MM.1S (cell line): ENCODE measurements at regions not wholly inside any gene's neighbourhood (a gene's known extent, or its start where the extent isn't known, plus 50 kb on each side); places are given as distances from the start of the nearest gene placed in this dataset.

Source experiments
- DNase-seq: peaks from one replicate; pipeline ENCODE4 v3.0.0-alpha.2; 2015
- H2AFZ ChIP-seq: fragments of 300-600 bp; sonication (generic); 2 replicates; pipeline ENCODE4 v1.6.0; 2016; ENCODE audit warnings: antibody characterized with exemption, low read length
- H3F3A ChIP-seq: fragments of 300-600 bp; sonication (generic); 2 replicates; pipeline ENCODE4 v1.6.1; 2016; ENCODE audit warnings: mild to moderate bottlenecking, antibody characterized with exemption, low read length, moderate library complexity, mixed read lengths; ENCODE audit not compliant: insufficient read depth
- H3K27ac ChIP-seq: fragments of 300-600 bp; sonication (generic); 2 replicates; pipeline ENCODE4 v1.5.1; 2016; ENCODE audit warnings: mild to moderate bottlenecking, low read length
- H3K27me3 ChIP-seq: fragments of 300-600 bp; sonication (generic); replicated peaks from 2 replicates; pipeline ENCODE4 v1.6.0; 2016; ENCODE audit warnings: low read length; ENCODE audit not compliant: insufficient read depth
- H3K36me3 ChIP-seq: fragments of 300-600 bp; sonication (generic); replicated peaks from 2 replicates; pipeline ENCODE4 v1.6.1; 2016; ENCODE audit warnings: mild to moderate bottlenecking, low read length, mixed read lengths; ENCODE audit not compliant: insufficient read depth
- H3K4me1 ChIP-seq: fragments of 300-600 bp; sonication (generic); 2 replicates; pipeline ENCODE4 v1.6.1; 2016; ENCODE audit warnings: low read length, mixed read lengths
- H3K4me2 ChIP-seq: fragments of 300-600 bp; sonication (generic); 2 replicates; pipeline ENCODE4 v1.6.0; 2016; ENCODE audit warnings: low read depth, low read length
- H3K4me3 ChIP-seq: fragments of 300-600 bp; sonication (generic); 2 replicates; pipeline ENCODE4 v1.5.1; 2016; ENCODE audit warnings: low read length, mixed read lengths
- H3K79me2 ChIP-seq: fragments of 300-600 bp; sonication (generic); 2 replicates; pipeline ENCODE4 v1.6.1; 2016; ENCODE audit warnings: mixed run types, low read length, mixed read lengths
- H3K9ac ChIP-seq: fragments of 300-600 bp; sonication (generic); 2 replicates; pipeline ENCODE4 v1.6.1; 2016; ENCODE audit warnings: low read length, mixed read lengths
- H3K9me2 ChIP-seq: fragments of 300-600 bp; sonication (generic); replicated peaks from 2 replicates; pipeline ENCODE4 v1.6.1; 2016; ENCODE audit warnings: mild to moderate bottlenecking, low read length, mixed read lengths; ENCODE audit not compliant: insufficient read depth
- H3K9me3 ChIP-seq: fragments of 300-600 bp; sonication (generic); replicated peaks from 2 replicates; pipeline ENCODE4 v1.6.1; 2016; ENCODE audit warnings: mild to moderate bottlenecking, low read length, mixed read lengths; ENCODE audit not compliant: insufficient read depth
- H4K20me1 ChIP-seq: fragments of 300-600 bp; sonication (generic); 2 replicates; pipeline ENCODE4 v1.6.1; 2016; ENCODE audit warnings: mild to moderate bottlenecking, low read length, moderate library complexity, mixed read lengths; ENCODE audit not compliant: insufficient read depth
- EZH2 ChIP-seq: fragments of 300-600 bp; sonication (generic); optimal IDR thresholded peaks from 2 replicates; pipeline ENCODE3; 2017; ENCODE audit warnings: low read depth, mild to moderate bottlenecking, antibody characterized with exemption, low read length, mixed read lengths
- EZH2phosphoT487 ChIP-seq: fragments of 300-600 bp; sonication (generic); IDR thresholded peaks from 2 replicates; pipeline ENCODE4 v1.6.1; 2018; ENCODE audit warnings: antibody characterized with exemption, low read length
- TF ChIP-seq, protein P1 (sequence below): fragments of 300-600 bp; sonication (generic); IDR thresholded peaks from 2 replicates; pipeline ENCODE4 v1.5.1; 2016; ENCODE audit warnings: antibody characterized with exemption, low read length, mixed read lengths

GRCh38 chr4:19133315-19133714 lies 1111.8 kb upstream of the LCORL start:
- H3K79me2 ChIP-seq = no peaks in the 10 kb centered on the region
- H3K27ac ChIP-seq = no peak overlapping the region
- no peaks in the 10 kb centered on the region for H3K27me3 ChIP-seq
- no peaks in the 10 kb centered on the region for H3K9me2 ChIP-seq
- no peak overlapping the region for H3K9ac ChIP-seq
- H3K4me3 ChIP-seq = no peak overlapping the region
- no peaks in the 10 kb centered on the region for H3K36me3 ChIP-seq
- H3F3A ChIP-seq = peaks cover 23% of the 10 kb centered on the region
- TF ChIP-seq, protein P1, sequence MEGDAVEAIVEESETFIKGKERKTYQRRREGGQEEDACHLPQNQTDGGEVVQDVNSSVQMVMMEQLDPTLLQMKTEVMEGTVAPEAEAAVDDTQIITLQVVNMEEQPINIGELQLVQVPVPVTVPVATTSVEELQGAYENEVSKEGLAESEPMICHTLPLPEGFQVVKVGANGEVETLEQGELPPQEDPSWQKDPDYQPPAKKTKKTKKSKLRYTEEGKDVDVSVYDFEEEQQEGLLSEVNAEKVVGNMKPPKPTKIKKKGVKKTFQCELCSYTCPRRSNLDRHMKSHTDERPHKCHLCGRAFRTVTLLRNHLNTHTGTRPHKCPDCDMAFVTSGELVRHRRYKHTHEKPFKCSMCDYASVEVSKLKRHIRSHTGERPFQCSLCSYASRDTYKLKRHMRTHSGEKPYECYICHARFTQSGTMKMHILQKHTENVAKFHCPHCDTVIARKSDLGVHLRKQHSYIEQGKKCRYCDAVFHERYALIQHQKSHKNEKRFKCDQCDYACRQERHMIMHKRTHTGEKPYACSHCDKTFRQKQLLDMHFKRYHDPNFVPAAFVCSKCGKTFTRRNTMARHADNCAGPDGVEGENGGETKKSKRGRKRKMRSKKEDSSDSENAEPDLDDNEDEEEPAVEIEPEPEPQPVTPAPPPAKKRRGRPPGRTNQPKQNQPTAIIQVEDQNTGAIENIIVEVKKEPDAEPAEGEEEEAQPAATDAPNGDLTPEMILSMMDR = no peak
- TF ChIP-seq EZH2 (no peak), EZH2phosphoT487 (no peak)
- H3K9me3 ChIP-seq = no peaks in the 10 kb centered on the region
- no peak overlapping the region for H2AFZ ChIP-seq
- no peaks in the 10 kb centered on the region for H4K20me1 ChIP-seq
- H3K4me2 ChIP-seq = no peak overlapping the region
- no peak for DNase-seq
- peaks cover 18% of the 10 kb centered on the region for H3K4me1 ChIP-seq

GRCh38 chr4:19130866-19131265 lies 1109.3 kb upstream of the LCORL start:
- Histone ChIP-seq H3K27ac (no peak overlapping the region), H3K27me3 (no peaks in the 10 kb centered on the region), H3F3A (peaks cover 10% of the 10 kb centered on the region), H3K79me2 (no peaks in the 10 kb centered on the region), H3K36me3 (no peaks in the 10 kb centered on the region), H3K4me3 (no peak overlapping the region), H3K4me2 (no peak overlapping the region), H4K20me1 (no peaks in the 10 kb centered on the region), H3K9ac (no peak overlapping the region), H2AFZ (no peak overlapping the region), H3K9me3 (no peaks in the 10 kb centered on the region), H3K4me1 (peaks cover 7% of the 10 kb centered on the region), H3K9me2 (no peaks in the 10 kb centered on the region)
- no peak for TF ChIP-seq EZH2
- TF ChIP-seq, protein P1 = no peak
- TF ChIP-seq EZH2phosphoT487 = no peak
- DNase-seq = no peak

- Histone ChIP-seq H3F3A (no peaks in the 10 kb centered on the region), H3K27me3 (no peaks in the 10 kb centered on the region), H2AFZ (no peak overlapping the region), H3K9me3 (no peaks in the 10 kb centered on the region), H3K4me3 (no peak overlapping the region), H4K20me1 (no peaks in the 10 kb centered on the region), H3K4me1 (no peaks in the 10 kb centered on the region), H3K4me2 (no peak overlapping the region), H3K36me3 (no peaks in the 10 kb centered on the region), H3K9me2 (no peaks in the 10 kb centered on the region), H3K9ac (no peak overlapping the region), H3K79me2 (no peaks in the 10 kb centered on the region), H3K27ac (no peak overlapping the region)
- DNase-seq = no peak
- TF ChIP-seq, protein P1 = no peak
- TF ChIP-seq EZH2phosphoT487 = no peak
- TF ChIP-seq EZH2 = no peak
Measured at GRCh38 chr4:19128176-19128575, 1106.6 kb upstream of the LCORL start.
